Upper lobe of left lung (tissue), 6 donors: ENCODE measurements at regions not wholly inside any gene's neighbourhood (a gene's known extent, or its start where the extent isn't known, plus 50 kb on each side); places are given as distances from the start of the nearest gene placed in this dataset.

ENCODE experiments used
- ATAC-seq, 2 donors: fragments of 200-7000 bp; cut with Tn5 transposase; one replicate each; pipeline ENCODE4 v1.9.1; 2022; ENCODE audit warnings: mild to moderate bottlenecking in 2 of 2, moderate library complexity in 2 of 2; ENCODE audit not compliant: low FRiP score in 2 of 2
- DNase-seq, 2 donors: peaks; one replicate each; pipeline ENCODE4 v3.0.0-alpha.2; 2019 to 2020
- H3K27ac ChIP-seq, 4 donors: fragments of 200-600 bp; sonication (generic); one replicate each; pipeline ENCODE4 v1.5.1; 2016 to 2019
- H3K27me3 ChIP-seq, 4 donors: fragments of 200-600 bp; sonication (generic); one replicate each; pipeline ENCODE4 v1.5.1; 2017 to 2019
- H3K36me3 ChIP-seq, 4 donors: fragments of 200-600 bp; sonication (generic); one replicate each; pipeline ENCODE4 v1.5.1; 2016 to 2019
- H3K4me1 ChIP-seq, 4 donors: fragments of 200-600 bp; sonication (generic); one replicate each; pipeline ENCODE4 v1.5.1; 2018 to 2019
- H3K4me3 ChIP-seq, 4 donors: fragments of 200-600 bp; sonication (generic); one replicate each; pipeline ENCODE4 v1.5.1; 2017 to 2019; ENCODE audit warnings: mild to moderate bottlenecking in 2 of 4, moderate library complexity in 1 of 4
- H3K9me3 ChIP-seq, 4 donors: fragments of 200-600 bp; sonication (generic); one replicate each; pipeline ENCODE4 v1.5.1; 2018 to 2019
- CTCF ChIP-seq, 6 experiments: fragments of 450-650 bp in 4 of 6; fragments of 200-600 bp in 2 of 6; sonication (generic) in 2 of 6; IDR thresholded peaks; one replicate each; pipeline ENCODE4 v1.5.1; 2016 to 2019; ENCODE audit warnings: antibody characterized with exemption in 6 of 6
- EP300 ChIP-seq, 4 donors: sonication (generic); formaldehyde crosslinking; IDR thresholded peaks; one replicate each; pipeline ENCODE4 v1.5.1; 2017; ENCODE audit warnings: antibody characterized with exemption in 4 of 4, control low read depth in 2 of 4
- POLR2A ChIP-seq, 4 donors: fragments of 450-650 bp; IDR thresholded peaks; one replicate each; pipeline ENCODE4 v1.5.1; 2016 to 2017; ENCODE audit warnings: antibody characterized with exemption in 4 of 4, mild to moderate bottlenecking in 2 of 4
- POLR2AphosphoS5 ChIP-seq, 2 donors: sonication (generic); formaldehyde crosslinking; IDR thresholded peaks; one replicate each; pipeline ENCODE4 v1.5.1; 2017; ENCODE audit warnings: antibody characterized with exemption in 2 of 2
- WGBS, 2 donors: methylation state at CpG; one replicate each; pipeline ENCODE4 v1.1.5; 2017 to 2018; 5-methylcytosine and 5-hydroxymethylcytosine counted together
- donor health status: DM: no; HTN: no; CAD: no; lungs with moderate emphysema.
- donor health status: DM: no; HTN: yes; CAD: no; lungs with severe emphysema.

DNA sequence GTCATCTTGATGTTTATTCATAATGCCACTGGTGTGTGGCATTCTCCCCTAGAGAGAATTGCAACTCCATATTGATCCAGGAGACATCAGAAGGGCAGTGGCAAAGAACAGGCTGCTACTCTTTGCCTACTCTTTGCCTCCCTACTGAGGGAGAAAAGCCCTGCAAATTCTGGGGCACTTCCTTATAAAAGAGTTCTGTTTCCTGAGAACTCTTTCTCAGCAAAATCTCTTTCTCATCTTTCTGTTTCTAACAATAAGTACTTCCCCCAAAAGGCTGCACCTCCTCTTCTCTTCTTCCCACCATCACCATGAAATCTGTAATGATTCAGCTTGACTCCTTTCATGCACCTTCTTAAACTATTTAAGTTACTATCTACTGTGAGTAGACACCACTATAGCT is 270.3 kb downstream of the MREG start:
- no peak overlapping the region for H3K4me3 ChIP-seq
- ATAC-seq (no peak), DNase-seq (no peak)
- H3K27ac ChIP-seq, result no peak overlapping the region
- H3K27me3 ChIP-seq, result no peaks in the 10 kb centered on the region
- no peaks in the 10 kb centered on the region for H3K9me3 ChIP-seq
- TF ChIP-seq POLR2A (IDR thresholded peaks at IDR 0.05) (no peak), CTCF (IDR thresholded peaks at IDR 0.05) (no peak), POLR2AphosphoS5 (IDR thresholded peaks at IDR 0.05) (no peak), EP300 (IDR thresholded peaks at IDR 0.05) (no peak)
- H3K4me1 ChIP-seq, result peaks cover 0 to 8% (median 1%) of the 10 kb centered on the region in 4 donors
- no peaks in the 10 kb centered on the region for H3K36me3 ChIP-seq

- Histone ChIP-seq H3K27ac (no peak overlapping the region), H3K4me3 (no peak overlapping the region), H3K36me3 (no peaks in the 10 kb centered on the region), H3K9me3 (no peaks in the 10 kb centered on the region), H3K4me1 (no peaks in the 10 kb centered on the region), H3K27me3 (no peaks in the 10 kb centered on the region)
- no peak for ATAC-seq
- 86 to 88% methylated on average over 2 of the region's 2 CpGs for WGBS, 2 donors
- no peak for DNase-seq
- TF ChIP-seq CTCF (IDR thresholded peaks at IDR 0.05) (no peak), POLR2AphosphoS5 (IDR thresholded peaks at IDR 0.05) (no peak), POLR2A (IDR thresholded peaks at IDR 0.05) (no peak), EP300 (IDR thresholded peaks at IDR 0.05) (no peak)
These were observed 271.3 kb downstream of the MREG start for GRCh38 chr2:215742021-215742420.

DNA sequence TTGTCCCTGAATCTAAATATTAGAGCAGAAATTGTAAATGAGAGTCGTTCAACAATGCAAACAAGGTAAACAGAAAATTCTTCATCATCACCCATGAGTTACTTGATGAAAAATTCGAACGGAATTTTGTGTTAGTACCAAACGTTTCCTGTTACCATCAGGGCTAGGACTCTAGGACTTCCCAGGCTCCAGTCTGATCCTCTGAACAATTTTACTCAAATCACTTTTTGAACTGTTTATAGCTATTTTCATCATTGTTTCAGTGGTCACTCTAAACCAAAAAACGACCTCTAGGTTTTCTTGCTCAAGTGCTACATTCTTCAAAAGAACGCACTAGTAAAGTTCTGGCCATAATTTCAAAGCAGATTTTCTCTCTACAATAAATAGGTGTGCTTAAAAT is 273.3 kb downstream of the MREG start:
- TF ChIP-seq POLR2AphosphoS5 (IDR thresholded peaks at IDR 0.05), result no peak
- ATAC-seq, result no peak
- 67 to 78% methylated on average over 6 of the region's 6 CpGs for WGBS, 2 donors

DNA sequence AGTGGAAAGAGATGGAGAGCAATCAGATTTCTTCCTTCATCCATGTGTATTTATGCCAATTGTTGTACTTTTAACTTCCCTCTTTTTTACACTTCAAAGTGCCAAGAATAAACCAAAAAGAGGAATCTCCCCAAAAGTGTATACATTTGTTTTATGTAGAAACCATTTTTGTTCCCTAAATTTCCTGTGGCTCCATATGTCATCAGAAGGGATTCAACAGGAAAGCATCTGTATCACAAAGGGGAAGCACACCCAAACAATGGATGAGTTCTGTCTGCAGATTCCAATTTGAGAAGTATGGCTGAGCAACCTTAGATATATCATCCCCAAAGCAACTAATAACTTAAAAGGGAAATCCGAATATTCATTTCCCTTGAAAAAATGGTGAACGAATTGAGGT is 275.0 kb downstream of the MREG start:
- peak in 1 of 2 donors; percentile 64 for ATAC-seq
- WGBS, 2 donors, result 80 to 87% methylated on average over 2 of the region's 2 CpGs

More for the DNA sequence above, 273.3 kb downstream of the MREG start:
- no peak overlapping the region for H3K27ac ChIP-seq
- H3K36me3 ChIP-seq, result no peaks in the 10 kb centered on the region
- H3K9me3 ChIP-seq, result no peaks in the 10 kb centered on the region
- DNase-seq, result no peak
- no peaks in the 10 kb centered on the region for H3K4me1 ChIP-seq
- no peak overlapping the region for H3K4me3 ChIP-seq
- H3K27me3 ChIP-seq, result no peaks in the 10 kb centered on the region

GRCh38 chr2:215737477-215737876 is 275.9 kb downstream of the MREG start:
- H3K27me3 ChIP-seq, result no peaks in the 10 kb centered on the region
- H3K9me3 ChIP-seq, result no peaks in the 10 kb centered on the region
- H3K4me3 ChIP-seq, result no peak overlapping the region
- 49 to 66% methylated on average over 3 of the region's 3 CpGs for WGBS, 2 donors
- no peaks in the 10 kb centered on the region for H3K36me3 ChIP-seq
- DNase-seq, result no peak
- H3K4me1 ChIP-seq, result no peaks in the 10 kb centered on the region
- peak in 1 of 2 donors; percentile 44 for ATAC-seq
- TF ChIP-seq POLR2A (IDR thresholded peaks at IDR 0.05), result no peak
- TF ChIP-seq CTCF (IDR thresholded peaks at IDR 0.05), result no peak
- no peak for TF ChIP-seq EP300 (IDR thresholded peaks at IDR 0.05)
- TF ChIP-seq POLR2AphosphoS5 (IDR thresholded peaks at IDR 0.05), result no peak
- H3K27ac ChIP-seq, result no peak overlapping the region

More for the DNA sequence above, 275.0 kb downstream of the MREG start:
- DNase-seq, result no peak
- no peak for TF ChIP-seq POLR2AphosphoS5 (IDR thresholded peaks at IDR 0.05)
- TF ChIP-seq EP300 (IDR thresholded peaks at IDR 0.05), result no peak
- H3K27me3 ChIP-seq, result no peaks in the 10 kb centered on the region
- H3K36me3 ChIP-seq, result no peaks in the 10 kb centered on the region
- no peak overlapping the region for H3K4me3 ChIP-seq
- no peak overlapping the region for H3K27ac ChIP-seq
- H3K4me1 ChIP-seq, result no peaks in the 10 kb centered on the region
- H3K9me3 ChIP-seq, result no peaks in the 10 kb centered on the region

DNA sequence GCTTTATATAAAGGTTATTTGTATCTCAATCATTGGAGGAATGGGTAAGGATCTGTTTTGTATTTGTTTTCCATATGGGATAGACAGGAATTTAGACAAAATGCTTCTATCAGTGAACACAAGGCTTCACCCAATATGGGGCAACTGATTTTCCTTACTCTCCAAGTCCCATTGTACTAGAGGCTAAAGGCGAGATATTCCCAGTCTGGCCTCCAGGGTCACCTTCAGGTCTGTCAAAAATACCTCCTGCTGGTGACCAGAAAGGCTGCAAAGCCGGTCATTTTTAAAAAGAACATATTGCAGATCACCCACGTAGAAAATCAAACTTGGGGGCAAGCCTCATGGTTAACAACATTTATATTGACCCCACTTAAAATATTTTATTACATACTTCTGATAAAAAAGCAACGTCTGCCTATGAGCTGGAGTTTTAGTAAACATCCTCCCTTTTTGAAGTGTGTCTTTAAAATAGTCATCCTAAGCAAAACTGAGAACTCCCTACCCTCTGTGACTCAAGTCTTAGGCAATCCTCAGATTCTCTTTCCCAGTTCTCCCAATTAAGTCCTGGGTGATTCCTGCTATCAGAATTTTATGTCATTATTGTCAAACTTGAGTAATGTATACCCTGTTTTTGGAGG is 276.6 kb downstream of the MREG start:
- ATAC-seq, result peak in 1 of 2 donors; percentile 75
- Histone ChIP-seq H3K4me1 (no peaks in the 10 kb centered on the region), H3K36me3 (no peaks in the 10 kb centered on the region)

More for the DNA sequence above, 276.6 kb downstream of the MREG start:
- no peaks in the 10 kb centered on the region for H3K9me3 ChIP-seq
- no peak for DNase-seq
- H3K27me3 ChIP-seq, result no peaks in the 10 kb centered on the region
- WGBS, 2 donors, result 47 to 71% methylated on average over 4 of the region's 4 CpGs
- no peak overlapping the region for H3K27ac ChIP-seq
- TF ChIP-seq POLR2A (IDR thresholded peaks at IDR 0.05) (no peak), POLR2AphosphoS5 (IDR thresholded peaks at IDR 0.05) (no peak), CTCF (IDR thresholded peaks at IDR 0.05) (no peak), EP300 (IDR thresholded peaks at IDR 0.05) (no peak)
- no peak overlapping the region for H3K4me3 ChIP-seq
